Gastroesophageal sphincter (tissue), 3 donors: ENCODE measurements at regions not wholly inside any gene's neighbourhood (a gene's known extent, or its start where the extent isn't known, plus 50 kb on each side); places are given as distances from the start of the nearest gene placed in this dataset.

Experiments used
- CTCF ChIP-seq, 4 experiments: fragments of 200-600 bp in 2 of 4; fragments of 450-650 bp in 2 of 4; sonication (generic) in 1 of 4; IDR thresholded peaks; one replicate each; pipeline ENCODE4 v1.5.1; 2017 to 2019; ENCODE audit warnings: antibody characterized with exemption in 4 of 4, mild to moderate bottlenecking in 2 of 4, moderate library complexity in 2 of 4
- POLR2AphosphoS5 ChIP-seq: sonication (generic); formaldehyde crosslinking; IDR thresholded peaks from one replicate; pipeline ENCODE4 v1.6.1; 2017; ENCODE audit warnings: antibody characterized with exemption

- TF ChIP-seq POLR2AphosphoS5 = no peak
- no peak for TF ChIP-seq CTCF (IDR thresholded peaks at IDR 0.05)
Observed at GRCh38 chr10:108789336-108789735, 1134.0 kb downstream of the XPNPEP1 start.
